ENCODE measurements at regions not wholly inside any gene's neighbourhood (a gene's known extent, or its start where the extent isn't known, plus 50 kb on each side); places are given as distances from the start of the nearest gene placed in this dataset.

DNA sequence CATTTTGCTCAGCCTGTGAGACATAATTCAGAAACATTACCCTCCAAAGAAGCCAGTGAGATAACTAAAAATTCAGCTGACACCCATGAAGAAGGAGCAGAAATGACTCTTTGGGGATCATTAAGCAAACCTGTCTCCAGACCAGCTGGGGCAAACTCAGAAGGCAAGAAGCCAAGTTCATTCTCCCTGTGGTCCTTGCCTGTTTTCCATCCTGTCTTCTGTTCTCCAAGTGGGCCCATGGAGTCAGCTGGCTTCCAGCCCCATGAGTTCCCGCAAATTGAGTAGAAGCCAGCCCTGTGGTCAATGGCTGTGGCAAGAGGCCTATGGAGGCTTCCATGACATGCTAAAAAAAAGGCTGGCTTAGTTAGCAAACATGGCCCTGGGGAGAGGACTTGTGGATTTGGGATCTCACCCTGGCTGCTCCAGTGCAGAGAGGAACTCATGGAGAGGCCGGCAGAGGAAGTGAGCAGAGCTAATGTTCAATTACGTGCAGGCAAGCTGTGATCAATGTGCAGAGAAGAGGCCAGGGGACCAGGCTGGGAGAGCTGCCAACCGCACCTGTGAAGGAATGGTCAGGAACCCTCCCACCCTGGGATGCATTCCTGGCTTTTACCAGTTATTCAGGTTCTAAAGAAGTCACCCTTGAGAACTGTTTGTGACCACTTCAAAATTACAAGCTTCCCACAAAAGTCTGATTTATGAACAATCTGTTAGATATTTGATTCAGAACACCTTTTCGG, 229.1 kb downstream of the TSHZ3 start:
- no peak for DNase-seq (ENCODE audit: low read depth)

DNA sequence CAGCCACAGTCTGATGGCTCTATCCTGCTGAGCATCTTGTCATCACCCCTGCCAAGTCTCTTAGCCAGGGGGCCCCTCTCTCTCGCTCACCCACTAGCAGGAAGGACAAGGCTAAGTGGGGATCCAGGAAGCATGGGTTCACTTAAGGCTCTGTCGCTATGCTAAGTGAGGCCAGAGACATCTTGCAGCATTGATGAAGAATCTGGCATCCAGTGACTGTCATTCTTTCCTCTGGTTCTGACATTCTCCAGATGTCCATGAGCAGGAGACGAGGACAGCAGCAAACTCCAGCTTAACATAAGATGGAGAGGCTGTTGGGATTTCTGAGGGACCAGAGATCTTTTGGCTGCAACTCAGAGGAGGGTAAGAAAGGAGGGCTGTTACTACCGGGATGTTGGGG, 230.2 kb downstream of the TSHZ3 start:
- no peak for DNase-seq (ENCODE audit: low read depth)

DNA sequence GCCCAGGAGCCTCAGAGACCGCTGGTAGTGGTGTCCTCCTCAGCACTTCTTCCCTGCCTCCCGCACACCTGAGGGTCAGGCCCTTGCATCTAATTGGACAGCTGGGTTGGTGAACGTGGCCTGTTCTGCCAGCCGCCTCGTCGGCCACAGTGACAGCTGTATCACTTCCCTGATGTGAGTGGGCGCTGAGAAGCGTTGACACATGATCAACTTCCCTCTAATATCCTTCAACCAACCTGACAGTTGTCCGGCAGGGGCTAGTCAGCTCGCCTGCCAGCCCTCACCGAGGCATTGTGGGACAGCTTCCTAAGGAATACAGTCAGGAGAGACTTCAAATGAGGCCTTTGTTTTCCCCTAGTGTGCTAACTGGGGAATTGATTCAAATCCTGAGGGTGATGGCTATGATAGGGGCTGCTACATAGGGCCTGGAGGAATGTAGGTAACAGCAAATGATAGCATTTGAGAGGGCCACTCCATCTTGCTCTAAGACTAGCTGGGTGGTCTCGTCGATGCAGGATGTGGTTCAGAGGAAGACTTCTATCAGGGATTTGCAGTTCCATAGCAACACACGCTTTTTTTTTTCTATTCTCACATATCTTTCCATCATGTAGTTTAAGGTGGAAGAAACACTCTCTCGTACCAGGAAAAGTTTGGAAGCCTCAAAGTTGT, 230.8 kb downstream of the TSHZ3 start:
- no peak for DNase-seq (ENCODE audit: low read depth)

DNA sequence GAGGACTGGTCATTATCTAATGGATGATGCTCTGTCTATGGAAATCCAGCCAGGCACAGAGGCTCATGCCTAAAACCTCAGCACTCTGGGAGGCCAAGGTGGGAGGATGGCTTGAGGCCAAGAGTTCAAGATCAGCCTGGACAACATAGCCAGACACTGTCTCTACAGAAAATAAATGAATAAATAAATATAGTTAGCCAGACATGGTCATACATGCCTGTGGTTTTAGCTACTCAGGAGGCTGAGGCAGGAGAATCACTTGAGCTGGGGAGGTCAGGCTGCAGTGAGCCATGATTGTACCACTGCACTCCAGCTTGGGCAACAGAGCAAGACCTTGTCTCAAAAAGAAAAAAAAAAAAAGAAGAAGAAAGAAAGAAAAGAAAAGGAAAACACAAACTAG, 234.7 kb downstream of the TSHZ3 start:
- DNase-seq (ENCODE audit: low read depth) = no peak

DNA sequence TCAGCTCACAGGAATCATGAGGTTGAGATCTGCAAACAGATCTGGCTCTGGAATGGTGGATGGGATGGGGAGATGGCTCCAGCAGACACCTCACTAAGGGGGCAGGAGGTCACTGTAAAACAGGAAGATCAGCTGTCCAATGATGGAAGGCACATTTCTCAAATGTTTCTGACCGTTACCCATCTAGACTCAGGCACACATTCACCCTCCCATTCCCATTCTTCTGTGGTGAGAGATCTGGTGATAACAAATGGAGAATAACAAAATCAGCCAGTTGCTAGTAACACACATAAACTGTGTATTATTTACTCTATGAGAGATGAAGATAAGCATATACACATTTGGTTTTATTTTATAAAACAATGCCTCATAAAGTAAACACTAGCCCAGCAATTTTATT, 235.9 kb downstream of the TSHZ3 start:
- DNase-seq (ENCODE audit: low read depth) = peak; percentile 27

DNA sequence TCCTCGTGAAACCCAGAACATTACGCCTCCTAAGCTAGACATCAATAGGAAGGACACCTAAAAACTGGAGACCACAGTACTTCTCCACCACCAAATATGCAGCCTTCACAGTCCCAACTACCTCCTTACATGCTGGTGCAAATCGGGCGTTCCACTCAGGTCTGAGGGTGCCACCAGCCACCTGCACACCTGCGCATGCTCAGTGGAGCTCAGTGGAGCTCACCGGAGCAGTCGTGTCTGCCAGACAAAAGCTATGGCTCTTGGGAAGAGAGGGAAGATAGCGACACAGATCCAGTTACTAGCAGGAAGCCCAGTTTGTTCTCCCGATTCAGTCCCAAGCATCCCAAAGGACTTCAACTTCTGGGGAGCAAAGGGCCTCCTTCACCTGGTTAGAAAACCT, 237.1 kb downstream of the TSHZ3 start:
- no peak for DNase-seq (ENCODE audit: low read depth)

DNA sequence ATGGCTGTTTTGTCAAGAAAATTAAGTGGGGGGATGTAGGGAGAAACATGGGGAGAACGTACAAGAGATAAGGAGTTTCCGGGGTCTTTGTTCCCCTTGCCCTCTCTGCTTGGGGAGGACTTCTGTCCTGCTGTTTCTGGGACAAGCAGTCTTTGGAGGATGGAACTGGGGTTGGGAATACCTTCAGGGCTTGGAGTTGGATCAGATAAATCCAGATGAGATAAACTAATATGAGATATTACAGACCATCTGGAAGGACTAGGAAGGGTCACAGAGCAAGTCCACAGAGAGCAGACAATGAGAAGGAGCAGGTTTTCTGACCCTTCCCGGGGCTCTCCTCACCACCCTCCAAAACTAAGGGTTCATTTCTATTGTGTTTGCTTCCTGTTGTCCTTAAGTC, 237.5 kb downstream of the TSHZ3 start:
- no peak for DNase-seq (ENCODE audit: low read depth)

DNA sequence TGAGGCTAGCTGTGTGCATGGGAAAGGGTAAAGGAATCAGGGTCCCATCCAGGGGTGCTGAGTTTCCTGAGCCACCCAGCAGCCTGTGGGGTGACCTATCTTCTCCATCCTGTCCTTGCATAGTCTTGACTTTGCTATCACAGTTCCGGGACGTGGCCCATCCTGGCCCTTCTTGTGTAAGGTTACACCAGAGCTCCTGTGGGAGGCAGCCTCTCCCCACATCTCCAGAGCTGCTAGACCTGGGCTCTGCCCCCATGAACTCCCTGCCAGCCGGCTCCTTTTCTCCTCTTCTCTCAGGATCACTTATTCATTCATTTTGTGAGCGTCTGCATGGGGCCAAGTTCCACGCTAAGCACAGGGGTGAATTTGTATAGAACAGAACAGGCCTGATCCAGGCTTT, 238.9 kb downstream of the TSHZ3 start:
- DNase-seq (ENCODE audit: low read depth) = no peak

DNA sequence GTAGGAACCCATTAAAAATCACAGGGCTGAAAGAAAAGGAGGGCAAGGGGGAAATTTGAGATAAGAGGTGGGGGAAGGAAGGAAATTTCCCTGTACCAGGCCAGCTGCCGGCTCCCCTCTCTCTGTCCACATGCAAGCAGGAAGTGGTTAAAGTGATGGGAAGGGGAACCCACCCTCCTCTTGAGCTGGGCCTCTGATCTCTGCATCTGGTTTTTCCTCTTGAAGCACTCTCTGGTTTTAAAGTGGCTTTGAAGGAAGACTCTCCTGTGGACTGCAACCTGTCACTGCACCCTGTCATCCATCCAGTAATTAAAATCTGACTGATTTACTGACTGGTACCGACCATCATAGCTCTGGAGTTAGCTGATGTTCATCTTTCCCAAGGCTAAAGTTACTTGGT, 239.6 kb downstream of the TSHZ3 start:
- DNase-seq (ENCODE audit: low read depth) = no peak

DNA sequence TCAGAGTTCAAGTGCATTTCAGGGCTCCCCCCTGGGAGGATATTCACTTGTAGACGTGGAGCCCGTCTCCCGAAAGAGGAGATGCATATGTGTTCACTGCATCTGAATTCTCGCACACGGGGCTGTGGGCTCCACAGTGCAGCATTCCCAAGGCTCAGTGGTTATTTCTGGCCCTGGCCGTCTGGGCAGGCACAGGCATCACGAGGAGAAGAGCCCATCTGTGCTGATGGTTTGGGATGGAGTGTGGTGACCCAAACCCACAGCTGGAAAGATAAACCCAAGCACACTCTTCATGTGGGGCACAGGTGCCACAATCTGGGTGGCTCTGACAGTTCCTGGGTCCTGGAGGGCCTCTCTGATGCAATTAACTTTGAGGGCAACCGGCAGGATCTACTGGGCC, 242.1 kb downstream of the TSHZ3 start:
- no peak for DNase-seq (ENCODE audit: low read depth)

DNA sequence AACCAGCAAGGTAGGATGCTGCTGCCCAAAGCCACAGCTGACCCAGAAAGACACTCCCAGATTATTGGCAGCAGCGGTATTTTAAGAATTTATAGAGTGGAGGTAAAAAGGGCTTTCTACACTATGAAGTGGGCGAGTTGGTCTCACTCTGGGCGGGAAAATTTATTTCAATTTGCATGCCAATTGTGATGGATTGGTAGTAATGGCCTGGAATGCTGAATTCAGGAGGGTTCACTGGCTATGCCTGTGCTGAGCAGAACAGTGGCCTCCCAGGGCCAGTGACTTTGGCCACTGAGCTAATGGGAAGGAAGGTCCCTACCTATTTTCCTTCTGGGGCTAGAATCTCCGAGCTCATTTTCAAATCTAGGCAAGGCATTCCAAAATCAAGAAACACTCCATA, 243.5 kb downstream of the TSHZ3 start:
- DNase-seq (ENCODE audit: low read depth) = no peak

DNA sequence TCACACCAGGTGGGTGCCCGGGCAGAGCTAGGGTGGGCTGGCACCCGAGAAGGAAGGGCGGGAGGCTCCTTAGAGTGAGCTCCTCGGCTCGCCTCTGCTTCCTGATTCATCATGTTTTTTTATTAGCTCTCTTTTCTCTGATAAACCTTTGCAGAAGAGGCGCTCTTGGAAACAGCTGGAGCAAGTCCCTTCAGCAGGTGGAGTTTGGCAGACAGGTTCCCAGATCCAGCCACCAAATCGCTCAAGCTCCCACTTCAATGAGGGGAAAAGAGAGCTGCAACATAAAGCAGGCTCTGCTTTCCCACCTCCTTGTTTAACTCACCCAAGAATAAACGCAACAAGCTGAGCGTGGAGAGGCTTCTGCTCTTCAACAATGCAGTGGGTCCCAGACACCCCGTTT, 244.8 kb downstream of the TSHZ3 start:
- no peak for DNase-seq (ENCODE audit: low read depth)

DNA sequence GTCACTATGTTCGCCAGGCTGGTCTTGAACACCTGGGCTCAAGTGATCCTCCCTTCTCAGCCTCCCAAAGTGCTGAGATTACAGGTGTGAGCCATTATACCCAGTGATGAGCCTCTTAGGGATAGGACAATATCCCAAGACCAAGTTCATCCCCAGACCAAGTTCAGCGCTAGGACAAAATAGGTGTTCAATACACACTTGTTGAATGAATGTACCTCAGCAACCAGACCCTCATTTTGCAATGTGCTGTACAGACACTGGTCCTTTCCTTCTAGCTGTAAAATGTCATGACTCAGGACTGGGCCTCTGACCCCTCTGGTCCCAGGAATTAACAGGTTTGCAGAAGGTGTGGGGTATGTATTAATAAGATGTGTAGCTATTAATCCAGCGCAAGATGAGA, 246.0 kb downstream of the TSHZ3 start:
- DNase-seq (ENCODE audit: low read depth) = no peak

DNA sequence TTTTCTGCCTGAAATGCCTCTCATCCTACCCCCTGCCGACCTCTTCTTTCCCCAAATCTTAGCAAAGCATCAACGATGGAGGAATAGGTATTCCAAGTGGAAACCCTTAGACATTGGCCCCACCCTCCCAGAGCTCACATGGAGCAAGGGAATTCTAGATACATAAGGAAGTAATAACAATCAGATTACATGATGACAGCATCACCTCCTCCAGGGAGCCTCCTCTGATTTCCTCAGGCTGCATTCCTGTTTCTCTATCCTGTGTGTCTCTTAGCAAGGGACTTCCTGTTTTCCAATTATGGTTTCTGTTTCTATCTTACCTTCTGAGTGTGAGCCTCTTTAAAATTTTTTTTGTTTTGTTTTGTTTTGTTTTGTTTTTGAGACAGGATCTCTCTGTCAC, 246.6 kb downstream of the TSHZ3 start:
- DNase-seq (ENCODE audit: low read depth) = no peak

DNA sequence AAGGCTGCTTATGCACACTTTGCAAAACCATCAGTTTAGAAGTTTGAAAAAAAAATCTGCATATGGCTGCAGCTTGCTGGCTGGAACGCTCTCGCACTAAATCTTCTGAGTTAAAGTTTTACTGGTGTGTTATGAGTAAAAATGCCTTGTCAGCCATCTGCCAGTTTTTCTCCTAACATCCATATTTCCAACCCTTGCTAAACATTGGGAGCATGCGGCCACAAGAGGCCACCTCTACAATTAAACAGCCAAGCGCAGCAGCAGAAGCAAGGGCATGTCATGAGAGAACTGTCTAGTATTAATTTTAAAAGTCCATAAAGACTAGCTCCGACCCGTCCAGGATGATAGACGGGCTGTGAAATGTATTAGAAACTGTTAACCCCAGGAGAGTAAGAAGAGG, 248.3 kb downstream of the TSHZ3 start:
- DNase-seq (ENCODE audit: low read depth) = no peak

DNA sequence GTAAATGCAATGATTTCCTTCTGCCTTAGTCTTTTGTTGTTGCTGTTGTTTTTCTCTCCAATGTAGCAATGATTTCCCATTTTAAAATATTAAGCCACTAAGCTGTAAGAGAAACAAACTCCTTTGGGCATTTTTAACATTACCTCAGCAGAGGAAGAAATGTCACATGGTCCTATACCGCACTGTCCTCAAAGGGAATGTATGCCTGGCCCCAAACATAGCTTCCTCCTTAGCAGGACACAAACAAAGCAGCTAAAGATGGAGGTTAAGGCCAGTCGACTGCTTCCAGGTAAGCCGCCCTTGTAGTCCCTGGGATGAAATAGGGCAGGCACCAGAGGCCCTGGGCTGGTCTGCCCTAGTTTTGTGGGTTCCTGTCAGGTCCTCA, 249.0 kb downstream of the TSHZ3 start:
- DNase-seq (ENCODE audit: low read depth) = no peak

DNA sequence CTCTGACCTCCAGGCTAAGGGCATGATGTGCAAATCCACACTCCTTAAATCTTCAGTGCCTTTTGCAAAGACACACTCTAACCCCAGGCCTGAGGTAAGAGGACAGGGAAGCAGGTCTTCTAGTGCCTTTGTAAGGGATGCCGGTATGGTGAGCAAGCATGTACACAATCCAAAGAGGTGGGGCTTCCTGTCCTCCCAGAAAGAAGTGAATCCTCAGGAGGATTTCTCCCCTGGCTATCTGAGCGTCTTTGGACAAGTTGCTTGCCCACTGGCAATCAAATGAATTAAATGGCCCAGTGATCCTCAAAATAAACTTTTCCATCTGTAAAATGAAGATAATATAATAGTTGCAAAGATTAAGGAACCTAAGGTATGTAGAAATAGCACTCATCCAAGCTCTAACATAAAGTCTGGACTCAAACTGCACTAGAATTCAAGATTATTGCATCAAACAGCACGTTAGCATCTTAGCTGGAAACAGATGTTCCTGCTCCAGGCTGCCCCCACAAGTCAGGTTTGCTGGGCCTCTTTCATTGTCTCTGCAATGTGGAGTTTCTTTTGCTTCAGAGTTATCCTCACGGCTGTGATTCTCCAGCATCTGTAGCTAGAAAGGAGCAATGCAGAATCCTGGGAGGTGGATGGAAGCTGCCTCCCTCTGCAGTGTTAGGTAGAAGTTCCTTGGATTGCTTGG, 249.6 kb downstream of the TSHZ3 start:
- no peak for DNase-seq (ENCODE audit: low read depth)

DNA sequence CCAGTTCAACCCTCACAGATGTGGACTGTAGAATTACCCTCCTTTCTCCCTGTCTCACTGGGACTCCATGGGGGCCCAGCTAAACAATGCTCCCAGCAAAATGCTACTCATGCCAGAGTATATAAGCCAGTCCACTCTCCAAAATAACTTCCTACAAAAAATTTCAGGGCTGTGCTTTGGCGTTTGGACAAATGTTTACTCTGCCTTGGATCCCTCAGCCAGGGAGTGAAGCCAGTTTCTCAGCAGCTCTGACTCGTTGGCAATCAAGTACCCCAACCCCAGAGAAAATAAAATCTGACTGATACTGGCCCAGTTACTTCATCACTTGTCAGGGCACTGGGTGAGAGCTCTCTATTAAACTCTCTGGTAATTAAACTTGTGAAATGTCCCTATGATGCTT, 250.4 kb downstream of the TSHZ3 start:
- DNase-seq (ENCODE audit: low read depth) = no peak

DNA sequence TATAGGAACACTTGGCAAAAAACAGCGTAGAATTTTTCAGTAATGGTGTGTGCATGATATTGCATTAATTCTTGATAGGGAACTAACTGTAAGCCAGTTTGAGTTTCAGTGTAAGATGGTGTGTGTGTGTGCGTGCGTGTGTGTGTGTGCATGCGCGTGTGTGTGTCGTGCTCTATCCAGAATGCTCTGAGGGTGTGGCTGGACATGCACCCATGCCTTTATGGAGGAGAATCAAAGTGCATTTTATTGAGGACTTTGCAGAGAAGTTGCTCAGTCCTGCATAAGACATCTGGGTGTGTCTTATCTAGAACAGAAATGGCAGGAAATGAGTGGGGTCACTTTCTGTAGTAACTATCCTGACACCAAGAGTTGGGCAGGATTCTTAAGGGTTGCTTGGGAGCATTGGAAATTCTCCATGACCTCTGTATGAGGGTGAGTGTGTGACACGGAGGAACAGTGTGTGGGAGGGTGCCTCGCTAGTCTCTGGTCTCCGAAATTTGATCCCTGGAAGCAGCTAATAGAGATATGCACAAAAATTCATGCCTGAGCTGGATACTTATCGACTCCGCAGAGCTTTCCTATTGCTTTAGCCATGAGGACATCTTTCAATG, 252.2 kb downstream of the TSHZ3 start:
- no peak for DNase-seq (ENCODE audit: low read depth)

DNA sequence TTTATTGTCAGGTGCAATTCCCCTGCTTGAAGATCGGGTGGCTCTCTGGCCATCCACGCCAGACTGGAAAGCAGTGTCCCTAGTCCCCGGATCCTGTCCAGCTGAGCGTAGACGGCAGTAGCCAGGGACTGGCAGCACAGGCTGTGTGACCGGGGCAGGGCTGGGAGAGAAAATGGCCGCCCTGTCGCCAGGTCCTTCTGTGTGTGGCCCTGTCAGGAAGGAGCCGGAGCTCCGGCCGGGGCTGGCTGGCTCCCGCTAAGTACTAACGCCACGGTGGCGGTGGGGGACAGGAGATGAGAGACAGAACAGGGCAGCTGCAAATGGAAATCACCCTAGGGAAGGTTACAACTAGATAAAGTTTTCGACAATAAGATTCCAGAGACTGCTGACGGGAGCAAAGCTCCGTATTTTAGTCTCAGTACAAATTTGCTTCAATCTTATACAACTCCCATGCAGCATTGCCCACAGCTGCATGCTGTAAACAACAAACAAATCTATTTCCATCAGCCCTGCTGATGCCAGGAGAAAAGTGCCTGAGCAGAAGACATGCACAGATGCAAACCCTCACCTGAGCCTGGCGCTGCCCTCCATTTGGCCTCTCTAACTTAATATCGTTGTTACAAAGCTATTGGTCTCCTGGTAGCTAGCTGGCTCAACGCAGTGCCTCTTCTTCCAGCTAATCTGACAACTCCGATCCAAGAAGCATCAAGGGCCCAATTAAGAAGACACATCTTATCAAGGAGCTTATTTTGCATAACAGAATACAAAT, 253.0 kb downstream of the TSHZ3 start:
- no peak for DNase-seq (ENCODE audit: low read depth)

DNA sequence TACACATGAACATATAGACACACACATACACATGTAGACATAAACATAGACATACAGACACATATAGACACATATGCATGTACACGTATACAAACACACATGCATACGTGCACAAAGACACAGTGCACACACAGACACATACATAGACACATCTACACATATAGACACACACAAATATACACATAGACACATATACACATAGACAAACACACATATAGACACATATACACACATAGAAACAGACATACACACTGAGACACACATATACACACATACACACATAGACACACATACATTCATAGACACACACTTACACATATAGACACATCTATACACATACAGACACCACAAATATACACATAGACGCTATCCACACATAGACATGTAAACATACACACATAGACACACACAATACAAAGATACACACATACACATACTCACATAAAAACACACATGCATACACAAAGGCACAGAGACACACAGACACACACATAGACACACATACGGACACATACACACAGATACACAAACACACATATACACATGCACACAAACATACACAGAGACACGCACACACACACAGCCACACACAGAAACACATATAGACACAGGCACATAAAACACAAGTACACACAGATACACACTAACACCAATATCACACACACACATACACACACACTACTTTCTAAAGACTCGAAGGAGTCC, 254.0 kb downstream of the TSHZ3 start:
- no peak for DNase-seq (ENCODE audit: low read depth)

DNA sequence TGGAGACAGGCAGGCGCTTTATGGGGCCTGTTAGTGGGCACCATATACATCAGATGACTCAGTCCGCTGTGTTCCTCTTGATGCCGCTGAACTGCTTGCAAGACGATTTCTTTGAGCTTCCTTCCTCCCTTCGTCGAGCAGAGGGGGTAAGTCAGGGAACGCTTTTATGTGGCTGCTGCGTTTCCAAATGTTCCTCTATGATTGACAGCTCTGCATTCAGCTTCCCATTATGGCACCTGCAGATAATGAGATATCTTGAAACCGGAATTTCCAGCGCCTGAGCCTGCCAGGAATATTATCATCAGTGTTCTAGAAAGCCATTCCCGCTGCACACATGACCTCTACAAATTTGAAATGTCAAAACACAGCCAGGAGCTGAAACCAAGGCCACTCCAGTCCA, 257.0 kb downstream of the TSHZ3 start:
- no peak for DNase-seq (ENCODE audit: low read depth)

All from HS-27A (cell line).